ENCODE measurements at regions not wholly inside any gene's neighbourhood (a gene's known extent, or its start where the extent isn't known, plus 50 kb on each side); places are given as distances from the start of the nearest gene placed in this dataset.

DNA sequence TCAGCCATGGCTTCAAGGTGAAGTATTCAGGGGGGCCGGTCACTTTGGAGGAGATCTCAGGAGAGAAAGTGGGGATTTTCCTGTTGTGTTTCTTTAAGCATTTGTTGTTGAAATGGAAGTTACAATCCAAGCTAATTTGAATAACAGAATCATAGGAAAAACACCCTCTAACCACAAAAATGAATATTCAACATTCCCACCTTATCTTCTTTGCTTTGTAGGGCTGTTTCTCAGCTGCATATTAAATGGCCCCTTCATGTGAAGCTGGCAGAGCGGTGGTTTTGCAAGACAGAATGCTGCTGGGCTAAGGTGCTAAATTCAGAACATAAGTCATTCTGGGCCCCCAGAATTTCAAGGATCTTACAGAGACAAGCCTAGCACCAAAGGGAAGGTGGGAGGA lies 279.0 kb downstream of the RRAGC start:
- H3K27ac ChIP-seq (ENCODE audit: low read length), result no peak overlapping the region
- H3K79me2 ChIP-seq (replicated peaks; ENCODE audit: insufficient read depth, low read length), result no peaks in the 10 kb centered on the region
- no peak overlapping the region for H2AFZ ChIP-seq (ENCODE audit: low read depth, low read length)
- no peaks in the 10 kb centered on the region for H4K20me1 ChIP-seq (ENCODE audit: insufficient read depth)
- H3K4me3 ChIP-seq (ENCODE audit: low read length), result no peak overlapping the region
- no peaks in the 10 kb centered on the region for H3K9me3 ChIP-seq (ENCODE audit: low read length)
- TF ChIP-seq MXI1 (conservative IDR thresholded peaks at IDR 0.05; ENCODE audit: poor library complexity, severe bottlenecking) (no peak), EP300 (conservative IDR thresholded peaks at IDR 0.05; ENCODE audit: poor library complexity, severe bottlenecking) (no peak), TAF1 (IDR thresholded peaks at IDR 0.05; ENCODE audit: low read depth) (no peak), SMC3 (conservative IDR thresholded peaks at IDR 0.05; ENCODE audit: poor library complexity) (no peak), POLR2AphosphoS5 (IDR thresholded peaks at IDR 0.05) (no peak), RAD21 (conservative IDR thresholded peaks at IDR 0.05) (no peak), EZH2 (IDR thresholded peaks at IDR 0.05; ENCODE audit: borderline replicate concordance, insufficient read depth, low read length, poor library complexity, severe bottlenecking) (no peak)
- TF ChIP-seq, protein P1, sequence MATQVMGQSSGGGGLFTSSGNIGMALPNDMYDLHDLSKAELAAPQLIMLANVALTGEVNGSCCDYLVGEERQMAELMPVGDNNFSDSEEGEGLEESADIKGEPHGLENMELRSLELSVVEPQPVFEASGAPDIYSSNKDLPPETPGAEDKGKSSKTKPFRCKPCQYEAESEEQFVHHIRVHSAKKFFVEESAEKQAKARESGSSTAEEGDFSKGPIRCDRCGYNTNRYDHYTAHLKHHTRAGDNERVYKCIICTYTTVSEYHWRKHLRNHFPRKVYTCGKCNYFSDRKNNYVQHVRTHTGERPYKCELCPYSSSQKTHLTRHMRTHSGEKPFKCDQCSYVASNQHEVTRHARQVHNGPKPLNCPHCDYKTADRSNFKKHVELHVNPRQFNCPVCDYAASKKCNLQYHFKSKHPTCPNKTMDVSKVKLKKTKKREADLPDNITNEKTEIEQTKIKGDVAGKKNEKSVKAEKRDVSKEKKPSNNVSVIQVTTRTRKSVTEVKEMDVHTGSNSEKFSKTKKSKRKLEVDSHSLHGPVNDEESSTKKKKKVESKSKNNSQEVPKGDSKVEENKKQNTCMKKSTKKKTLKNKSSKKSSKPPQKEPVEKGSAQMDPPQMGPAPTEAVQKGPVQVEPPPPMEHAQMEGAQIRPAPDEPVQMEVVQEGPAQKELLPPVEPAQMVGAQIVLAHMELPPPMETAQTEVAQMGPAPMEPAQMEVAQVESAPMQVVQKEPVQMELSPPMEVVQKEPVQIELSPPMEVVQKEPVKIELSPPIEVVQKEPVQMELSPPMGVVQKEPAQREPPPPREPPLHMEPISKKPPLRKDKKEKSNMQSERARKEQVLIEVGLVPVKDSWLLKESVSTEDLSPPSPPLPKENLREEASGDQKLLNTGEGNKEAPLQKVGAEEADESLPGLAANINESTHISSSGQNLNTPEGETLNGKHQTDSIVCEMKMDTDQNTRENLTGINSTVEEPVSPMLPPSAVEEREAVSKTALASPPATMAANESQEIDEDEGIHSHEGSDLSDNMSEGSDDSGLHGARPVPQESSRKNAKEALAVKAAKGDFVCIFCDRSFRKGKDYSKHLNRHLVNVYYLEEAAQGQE (IDR thresholded peaks at IDR 0.05; ENCODE audit: borderline replicate concordance), result no peak
- TF ChIP-seq, protein P2, sequence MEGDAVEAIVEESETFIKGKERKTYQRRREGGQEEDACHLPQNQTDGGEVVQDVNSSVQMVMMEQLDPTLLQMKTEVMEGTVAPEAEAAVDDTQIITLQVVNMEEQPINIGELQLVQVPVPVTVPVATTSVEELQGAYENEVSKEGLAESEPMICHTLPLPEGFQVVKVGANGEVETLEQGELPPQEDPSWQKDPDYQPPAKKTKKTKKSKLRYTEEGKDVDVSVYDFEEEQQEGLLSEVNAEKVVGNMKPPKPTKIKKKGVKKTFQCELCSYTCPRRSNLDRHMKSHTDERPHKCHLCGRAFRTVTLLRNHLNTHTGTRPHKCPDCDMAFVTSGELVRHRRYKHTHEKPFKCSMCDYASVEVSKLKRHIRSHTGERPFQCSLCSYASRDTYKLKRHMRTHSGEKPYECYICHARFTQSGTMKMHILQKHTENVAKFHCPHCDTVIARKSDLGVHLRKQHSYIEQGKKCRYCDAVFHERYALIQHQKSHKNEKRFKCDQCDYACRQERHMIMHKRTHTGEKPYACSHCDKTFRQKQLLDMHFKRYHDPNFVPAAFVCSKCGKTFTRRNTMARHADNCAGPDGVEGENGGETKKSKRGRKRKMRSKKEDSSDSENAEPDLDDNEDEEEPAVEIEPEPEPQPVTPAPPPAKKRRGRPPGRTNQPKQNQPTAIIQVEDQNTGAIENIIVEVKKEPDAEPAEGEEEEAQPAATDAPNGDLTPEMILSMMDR (IDR thresholded peaks at IDR 0.05; ENCODE audit: poor library complexity, severe bottlenecking), result no peak
- H3K4me2 ChIP-seq (ENCODE audit: low read length), result no peak overlapping the region
- H3F3A ChIP-seq (ENCODE audit: insufficient read depth, low read length, poor library complexity, severe bottlenecking), result no peaks in the 10 kb centered on the region
- peaks cover 24% of the 10 kb centered on the region for H3K27me3 ChIP-seq (ENCODE audit: insufficient read depth, low read depth, low read length)
- no peak overlapping the region for H3K9ac ChIP-seq (ENCODE audit: low read length)
- H3K9me2 ChIP-seq (ENCODE audit: insufficient read depth, low read length), result no peaks in the 10 kb centered on the region
- no peaks in the 10 kb centered on the region for H3K36me3 ChIP-seq (ENCODE audit: insufficient read depth, low read length)

DNA sequence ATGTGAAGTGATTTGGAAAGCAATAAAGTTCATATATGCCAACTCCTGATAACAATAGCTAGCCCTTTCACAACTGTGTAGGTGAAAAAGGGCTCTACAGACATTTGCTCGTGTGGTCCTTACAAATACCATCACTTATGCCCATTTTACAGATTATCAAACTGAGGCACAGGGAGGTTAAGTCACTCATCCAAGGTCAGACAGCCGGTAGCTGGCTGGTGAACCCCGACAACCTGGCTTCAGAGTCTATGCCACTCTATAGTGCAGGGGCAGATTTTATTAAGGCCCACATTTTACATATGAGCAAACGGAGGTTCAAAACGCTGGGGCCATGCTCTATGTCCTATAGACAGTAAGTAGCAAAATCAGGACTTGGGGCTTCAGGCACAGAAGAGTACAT lies 280.5 kb downstream of the RRAGC start:
- Histone ChIP-seq H3K4me2 (ENCODE audit: low read length) (no peak overlapping the region), H3K4me3 (ENCODE audit: low read length) (peak overlapping the region; percentile 65), H3K9me2 (ENCODE audit: insufficient read depth, low read length) (no peaks in the 10 kb centered on the region)

More for the DNA sequence above, 280.5 kb downstream of the RRAGC start:
- peaks cover 24% of the 10 kb centered on the region for H3K27me3 ChIP-seq (ENCODE audit: insufficient read depth, low read depth, low read length)
- H3K27ac ChIP-seq (ENCODE audit: low read length), result no peak overlapping the region
- H3K79me2 ChIP-seq (replicated peaks; ENCODE audit: insufficient read depth, low read length), result no peaks in the 10 kb centered on the region
- H3K9me3 ChIP-seq (ENCODE audit: low read length), result no peaks in the 10 kb centered on the region
- H3K9ac ChIP-seq (ENCODE audit: low read length), result no peak overlapping the region
- no peak overlapping the region for H2AFZ ChIP-seq (ENCODE audit: low read depth, low read length)
- no peaks in the 10 kb centered on the region for H3K36me3 ChIP-seq (ENCODE audit: insufficient read depth, low read length)
- H3F3A ChIP-seq (ENCODE audit: insufficient read depth, low read length, poor library complexity, severe bottlenecking), result no peaks in the 10 kb centered on the region
- H4K20me1 ChIP-seq (ENCODE audit: insufficient read depth), result no peaks in the 10 kb centered on the region
- TF ChIP-seq POLR2AphosphoS5 (IDR thresholded peaks at IDR 0.05) (no peak), EP300 (conservative IDR thresholded peaks at IDR 0.05; ENCODE audit: poor library complexity, severe bottlenecking) (no peak), RAD21 (conservative IDR thresholded peaks at IDR 0.05) (no peak), TAF1 (IDR thresholded peaks at IDR 0.05; ENCODE audit: low read depth) (no peak), MXI1 (conservative IDR thresholded peaks at IDR 0.05; ENCODE audit: poor library complexity, severe bottlenecking) (no peak), EZH2 (IDR thresholded peaks at IDR 0.05; ENCODE audit: borderline replicate concordance, insufficient read depth, low read length, poor library complexity, severe bottlenecking) (no peak), SMC3 (conservative IDR thresholded peaks at IDR 0.05; ENCODE audit: poor library complexity) (no peak)
- TF ChIP-seq, protein P2 (IDR thresholded peaks at IDR 0.05; ENCODE audit: poor library complexity, severe bottlenecking), result no peak
- TF ChIP-seq, protein P1 (IDR thresholded peaks at IDR 0.05; ENCODE audit: borderline replicate concordance), result no peak

Data from neural cell (in vitro differentiated cells).